GM19438 (cell line): ENCODE measurements at regions not wholly inside any gene's neighbourhood (a gene's known extent, or its start where the extent isn't known, plus 50 kb on each side); places are given as distances from the start of the nearest gene placed in this dataset.

Experiments used
- ATAC-seq: cut with Tn5 transposase; IDR thresholded peaks from one replicate; pipeline ENCODE4 v1.9.1; 2021; ENCODE audit warnings: low read depth; ENCODE audit not compliant: unreplicated experiment

- ATAC-seq, result no peak
Measured at GRCh38 chr6:9435281-9435680, 979.6 kb downstream of the TFAP2A start.

GRCh38 chr6:9431945-9432344 lies 982.9 kb downstream of the TFAP2A start:
- ATAC-seq, result no peak

DNA sequence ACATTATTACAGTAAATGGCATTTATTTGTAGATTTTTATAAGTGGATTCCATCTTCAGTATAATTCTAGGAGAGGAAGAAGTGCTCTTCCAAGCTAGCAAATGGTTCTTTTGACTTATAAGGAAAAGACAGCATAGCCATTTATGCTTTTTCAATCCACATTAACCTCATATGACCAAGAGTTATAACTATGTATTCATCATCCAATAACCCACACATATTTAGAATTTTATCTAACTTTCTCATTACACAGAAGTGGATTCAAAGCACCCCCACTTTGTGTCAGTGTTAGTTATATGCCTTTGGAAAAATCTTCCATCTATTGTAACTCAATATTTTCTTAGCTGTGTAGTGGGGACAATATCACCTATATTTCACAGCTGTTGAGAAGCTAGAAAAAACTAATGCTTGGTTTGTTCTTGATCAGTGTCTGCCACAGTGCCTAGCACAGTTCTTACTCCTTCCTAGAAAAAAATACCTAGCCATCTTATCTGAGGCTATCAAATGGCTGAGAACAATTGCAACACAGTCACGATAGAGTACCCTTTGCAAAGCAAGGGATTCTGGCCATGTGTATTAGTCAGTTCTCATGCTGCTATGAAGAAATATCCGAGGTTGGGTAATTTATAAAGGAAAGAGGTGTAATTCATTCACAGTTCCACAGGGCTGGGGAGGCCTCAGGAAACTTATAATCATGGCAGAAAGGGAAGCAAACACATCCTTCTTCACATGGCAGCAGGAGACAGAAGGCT lies 986.3 kb downstream of the TFAP2A start:
- ATAC-seq, result no peak

DNA sequence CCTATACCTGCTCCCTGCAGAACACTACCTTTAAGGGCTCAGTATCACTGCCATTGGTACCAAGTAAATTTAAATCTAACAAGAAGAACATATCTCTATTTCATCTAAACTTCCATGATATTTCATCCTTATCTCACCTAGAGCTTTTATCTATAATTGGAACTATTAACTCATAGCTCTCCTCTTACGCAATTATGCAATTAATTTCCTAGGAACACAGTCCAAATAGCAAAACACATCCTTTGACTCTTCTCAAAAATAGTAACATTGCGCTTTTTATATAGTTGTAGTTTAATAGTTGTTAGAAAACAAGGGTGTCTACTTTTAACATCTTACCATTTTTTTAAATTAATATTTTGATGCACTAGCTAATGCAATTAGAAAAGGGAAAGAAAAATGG lies 986.8 kb upstream of the SLC35B3 start:
- ATAC-seq, result no peak

DNA sequence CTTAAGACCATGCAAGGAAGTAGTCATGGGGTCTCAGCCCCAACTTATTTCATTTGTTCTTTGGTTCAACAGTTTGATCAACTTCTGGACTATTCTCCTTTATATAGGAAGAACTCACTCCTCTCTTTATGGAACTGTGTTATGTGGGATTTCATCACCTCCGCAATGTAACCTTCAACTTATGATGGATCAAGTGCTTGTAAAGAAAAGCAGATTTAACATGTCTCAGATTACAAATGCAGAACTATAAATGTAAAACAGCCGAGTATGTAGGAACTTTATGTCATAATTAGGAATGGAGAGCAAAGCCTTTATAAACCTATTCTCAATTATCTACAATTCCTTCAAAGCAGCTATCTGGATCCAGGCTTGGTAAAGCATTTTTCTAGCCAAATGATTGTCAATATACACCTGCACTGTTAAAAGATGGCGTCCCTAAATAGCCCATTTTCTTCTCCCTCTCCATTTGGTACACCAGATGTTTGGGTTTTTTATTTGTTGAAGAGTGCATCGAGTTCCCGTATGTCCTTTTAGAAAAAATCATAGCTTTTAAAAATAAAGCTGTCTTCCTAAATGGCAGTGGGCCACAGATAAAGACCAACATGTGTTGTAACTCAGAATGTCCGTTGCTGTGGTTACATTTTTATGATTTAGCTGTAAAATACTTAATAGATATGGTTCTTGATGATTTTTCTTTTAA lies 985.1 kb upstream of the SLC35B3 start:
- no peak for ATAC-seq

DNA sequence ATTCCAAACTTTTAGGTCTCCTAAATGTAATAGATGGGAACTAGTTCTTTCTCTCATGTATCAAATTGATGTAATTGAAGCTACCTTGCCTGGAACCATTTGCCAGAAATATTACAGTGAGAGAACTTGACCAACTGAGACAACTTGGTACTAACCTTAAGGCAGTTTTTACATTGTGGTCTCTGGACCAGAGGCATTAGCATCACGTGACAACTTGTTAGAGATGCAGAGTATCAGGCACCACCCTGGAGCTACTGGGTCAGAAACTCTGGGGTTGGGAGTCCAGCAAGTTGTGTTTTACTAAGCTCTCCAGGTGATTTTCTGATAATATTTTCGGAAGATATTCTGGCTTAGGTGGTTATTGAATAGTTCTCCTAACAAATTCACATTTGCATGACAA lies 982.1 kb upstream of the SLC35B3 start:
- no peak for ATAC-seq

DNA sequence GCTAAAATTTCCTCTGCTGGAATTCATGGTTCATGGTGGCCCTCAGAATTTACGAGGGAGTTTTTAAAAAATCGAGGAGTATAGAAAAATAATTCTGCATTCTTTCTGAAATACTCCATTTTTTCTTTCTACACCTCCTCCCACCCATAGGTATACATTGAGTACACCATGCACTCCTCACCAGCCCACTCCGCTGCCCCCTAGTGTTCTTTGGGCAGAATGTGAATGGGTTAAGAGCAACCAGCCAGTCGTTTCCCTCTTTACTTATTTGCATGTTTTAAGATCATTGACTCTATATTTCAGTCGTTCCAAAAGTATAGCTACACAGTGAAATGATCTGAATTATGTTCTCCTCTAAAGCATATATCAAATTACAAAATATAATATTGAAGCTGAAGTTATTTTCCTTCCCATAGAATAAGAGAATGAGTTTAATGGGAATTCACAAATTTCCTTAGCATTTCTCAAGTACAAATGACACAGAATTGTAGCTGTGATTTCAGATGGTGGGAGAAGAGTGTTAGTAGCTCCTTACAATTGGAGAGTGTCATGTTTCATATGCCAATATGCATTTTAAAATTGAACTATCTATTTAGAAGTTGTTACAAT lies 977.7 kb upstream of the SLC35B3 start:
- ATAC-seq, result no peak

GRCh38 chr6:9409126-9409525 lies 973.8 kb upstream of the SLC35B3 start:
- ATAC-seq, result no peak

DNA sequence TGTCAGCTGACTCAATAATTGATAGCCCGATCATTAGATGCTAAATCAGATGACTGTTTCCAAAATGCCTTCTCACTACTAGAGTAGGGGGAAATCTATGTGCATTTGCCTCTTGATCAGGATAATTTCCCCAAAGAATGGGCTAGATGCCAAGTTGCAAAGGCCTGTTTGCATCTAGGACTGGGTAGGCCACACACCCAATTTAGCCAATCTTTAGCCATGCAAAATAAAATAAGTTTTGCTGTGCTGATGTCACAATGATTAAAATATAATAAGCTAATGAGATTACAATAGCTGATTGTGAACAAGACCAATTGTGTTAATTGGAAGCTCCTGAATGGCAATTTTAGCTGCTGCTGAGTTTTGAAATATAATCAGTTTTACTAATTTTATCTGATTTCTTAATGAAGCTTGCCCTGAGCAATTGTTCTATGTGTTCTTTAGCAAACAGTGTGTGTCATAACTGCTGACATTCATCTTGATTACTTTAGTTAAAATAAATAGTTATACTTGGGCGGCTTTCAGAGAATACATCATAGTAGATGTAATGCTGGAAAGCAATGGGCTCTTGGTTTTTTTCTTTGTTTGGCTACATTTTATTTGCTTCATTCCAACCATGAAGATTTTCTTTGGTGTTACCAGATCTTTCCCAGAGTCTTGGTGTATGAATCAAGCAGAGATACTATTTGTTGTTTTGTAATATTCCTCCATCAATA lies 973.2 kb upstream of the SLC35B3 start:
- no peak for ATAC-seq

DNA sequence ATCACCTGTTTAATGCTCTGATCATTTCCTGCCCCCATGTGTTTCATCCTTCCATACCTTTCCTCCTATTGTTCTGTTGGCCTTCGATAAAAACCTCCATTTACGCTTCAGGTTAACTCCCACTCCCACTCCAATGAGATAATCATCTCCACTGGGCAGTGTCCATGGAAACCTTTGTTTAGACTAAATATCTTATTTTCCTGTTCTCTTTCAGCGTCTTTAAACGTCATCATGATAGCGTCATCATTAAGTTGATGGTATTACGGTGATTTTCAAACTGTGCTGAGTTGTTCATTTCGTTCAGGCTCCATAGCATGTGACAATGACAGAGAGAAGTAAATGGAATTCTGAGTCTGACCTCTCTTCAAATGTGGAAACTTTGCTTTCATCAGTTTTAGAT lies 970.5 kb upstream of the SLC35B3 start:
- ATAC-seq, result no peak

DNA sequence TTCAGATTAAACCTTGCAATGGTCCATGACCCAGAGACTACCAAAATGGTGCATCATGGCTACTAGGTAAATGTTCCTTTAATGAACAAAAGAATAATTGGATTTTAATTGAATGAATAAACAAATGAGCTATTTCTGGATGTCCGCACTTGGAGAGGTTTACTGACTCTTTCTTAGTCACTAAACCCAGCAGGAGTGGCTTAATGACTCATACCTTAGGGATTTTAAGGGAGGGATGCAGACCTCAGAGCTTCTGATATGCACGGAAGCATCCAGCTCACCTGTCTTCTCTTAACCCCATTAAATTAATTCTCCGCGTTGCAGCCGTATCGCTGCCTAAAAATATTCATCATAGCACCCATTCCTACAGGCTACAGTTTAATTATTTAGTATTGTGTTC lies 970.0 kb upstream of the SLC35B3 start:
- no peak for ATAC-seq

- ATAC-seq, result no peak
Measured at GRCh38 chr6:9404351-9405146, 969.2 kb upstream of the SLC35B3 start.

DNA sequence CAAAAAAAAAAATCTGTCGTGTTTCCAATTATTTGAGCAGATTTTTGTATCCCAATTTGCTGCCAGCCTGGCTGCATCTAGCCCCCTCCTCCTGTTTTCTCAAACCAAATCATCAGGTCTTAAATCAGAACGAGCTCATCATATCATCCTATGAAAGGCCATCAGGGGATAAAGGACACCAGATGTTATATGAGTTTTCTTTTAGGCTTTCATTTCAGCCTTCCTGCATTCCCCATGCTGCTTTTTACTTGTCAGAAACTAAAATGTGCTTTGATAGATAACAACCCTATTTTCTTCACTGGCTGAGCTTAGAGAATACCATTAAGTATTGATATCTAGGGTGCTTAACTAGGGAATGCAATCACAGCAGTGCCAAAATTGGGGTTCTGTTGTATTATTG lies 968.4 kb upstream of the SLC35B3 start:
- ATAC-seq, result no peak

- ATAC-seq, result no peak
Measured at GRCh38 chr6:9401960-9402359, 966.6 kb upstream of the SLC35B3 start.

DNA sequence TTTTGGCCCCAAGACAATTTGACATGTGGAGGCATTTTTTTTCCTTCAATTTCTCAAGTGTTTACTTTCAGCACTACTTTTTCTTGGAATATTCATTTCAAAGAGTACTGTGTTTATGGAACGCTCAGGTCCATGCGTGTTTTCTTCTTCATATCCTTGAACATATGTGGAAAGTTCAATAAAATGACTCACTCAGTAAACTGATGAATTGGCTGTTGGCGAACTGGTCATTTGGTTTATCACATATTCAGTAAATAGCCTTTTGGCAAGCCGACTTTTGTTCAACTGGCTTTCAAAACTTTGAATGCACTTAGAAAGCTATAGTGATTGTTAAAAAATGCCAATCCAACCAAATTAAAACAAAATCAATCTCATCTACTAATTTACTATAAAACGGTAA lies 964.6 kb upstream of the SLC35B3 start:
- no peak for ATAC-seq

GRCh38 chr6:9398767-9399373 lies 963.5 kb upstream of the SLC35B3 start:
- no peak for ATAC-seq

DNA sequence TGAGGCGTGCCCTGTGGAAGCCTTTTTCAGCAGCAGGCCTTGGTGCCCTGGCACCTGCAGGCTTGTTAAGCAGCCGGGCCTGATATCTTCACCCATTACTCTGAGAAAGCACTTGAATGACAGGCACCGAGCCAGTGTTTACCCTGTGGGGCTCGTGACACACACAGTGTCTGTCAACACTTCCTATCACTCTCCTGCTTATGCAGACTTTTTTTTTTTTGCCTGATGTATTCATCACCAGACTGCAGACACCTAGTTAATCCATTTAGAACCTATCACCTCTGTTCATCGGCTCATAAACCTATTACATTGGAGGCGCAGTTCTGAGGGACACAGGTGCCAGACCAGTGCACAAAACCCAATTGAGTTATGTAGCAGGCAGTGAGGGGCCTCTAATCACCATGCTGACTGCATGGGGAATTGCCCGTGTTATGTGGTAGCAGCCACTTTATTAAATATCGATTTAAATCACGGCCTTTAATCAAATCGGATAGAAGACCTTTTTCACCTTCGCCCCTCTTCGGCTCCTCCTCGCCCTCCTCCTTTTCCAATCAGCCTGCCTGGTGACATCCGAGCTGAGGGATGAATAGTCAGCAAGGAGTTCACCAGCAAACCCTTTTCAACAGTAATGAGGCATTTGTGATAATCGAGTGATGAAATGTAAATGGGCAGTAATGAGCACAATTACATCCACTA lies 962.9 kb upstream of the SLC35B3 start:
- ATAC-seq, result no peak

DNA sequence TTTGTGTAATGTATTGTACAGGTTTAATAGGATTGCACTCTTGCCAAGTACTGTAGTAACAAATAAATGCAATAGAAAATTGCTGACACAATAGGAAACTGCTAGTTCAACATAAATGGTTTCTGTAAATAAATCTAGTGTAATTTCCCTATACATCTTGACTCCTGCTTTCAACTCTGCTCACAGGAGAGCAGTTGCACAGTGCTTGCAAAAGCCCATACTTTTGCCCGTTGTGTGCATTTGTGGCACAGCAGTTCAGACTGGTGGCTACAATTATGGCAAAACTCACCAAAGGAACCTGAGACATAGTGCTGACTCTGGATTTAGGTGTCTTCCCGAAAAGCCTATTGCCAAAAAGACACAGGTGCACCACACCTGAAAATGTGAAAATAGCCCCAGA lies 953.3 kb upstream of the SLC35B3 start:
- ATAC-seq, result no peak

- ATAC-seq, result no peak
Measured at GRCh38 chr6:9380568-9380967, 945.2 kb upstream of the SLC35B3 start.
